LNCaP clone FGC (cell line): ENCODE measurements at regions not wholly inside any gene's neighbourhood (a gene's known extent, or its start where the extent isn't known, plus 50 kb on each side); places are given as distances from the start of the nearest gene placed in this dataset.

ENCODE experiments used
- DNase-seq: peaks from one replicate; pipeline ENCODE4 v3.0.0-alpha.2; 2011; ENCODE audit warnings: low read depth
- H3K4me3 ChIP-seq: 2 replicates; pipeline ENCODE4 v1.5.1; 2011; ENCODE audit warnings: mild to moderate bottlenecking, low read depth, low read length, control low read depth
- CTCF ChIP-seq: IDR thresholded peaks from 2 replicates; pipeline ENCODE4 v1.5.1; 2012; ENCODE audit warnings: mild to moderate bottlenecking; ENCODE audit not compliant: control insufficient read depth, insufficient read depth; ENCODE audit errors: extremely low read depth

- no peak for DNase-seq
- no peak for TF ChIP-seq CTCF
- H3K4me3 ChIP-seq = no peak overlapping the region
Measured at GRCh38 chr18:66728951-66729350, 125.1 kb upstream of the CDH19 start.

DNA sequence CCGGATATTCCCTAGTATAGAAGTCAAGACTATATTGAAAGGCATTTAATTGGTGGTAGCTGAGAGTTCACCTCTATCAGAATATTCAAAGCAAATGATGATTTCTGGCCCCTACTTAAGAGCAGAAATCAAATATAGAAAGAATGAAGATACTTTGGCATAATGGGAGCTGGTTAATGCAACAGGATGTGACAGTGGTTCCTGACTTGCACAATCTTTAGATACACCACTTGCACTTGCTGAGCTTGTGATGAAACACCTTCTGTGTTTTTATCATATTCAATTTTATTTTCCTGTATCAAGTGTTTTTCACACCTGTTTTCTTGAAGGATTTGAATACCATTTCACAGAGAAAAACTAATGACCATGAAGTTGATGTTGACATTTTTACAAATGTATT, 124.1 kb upstream of the CDH19 start:
- TF ChIP-seq CTCF = no peak
- H3K4me3 ChIP-seq = no peak overlapping the region

DNA sequence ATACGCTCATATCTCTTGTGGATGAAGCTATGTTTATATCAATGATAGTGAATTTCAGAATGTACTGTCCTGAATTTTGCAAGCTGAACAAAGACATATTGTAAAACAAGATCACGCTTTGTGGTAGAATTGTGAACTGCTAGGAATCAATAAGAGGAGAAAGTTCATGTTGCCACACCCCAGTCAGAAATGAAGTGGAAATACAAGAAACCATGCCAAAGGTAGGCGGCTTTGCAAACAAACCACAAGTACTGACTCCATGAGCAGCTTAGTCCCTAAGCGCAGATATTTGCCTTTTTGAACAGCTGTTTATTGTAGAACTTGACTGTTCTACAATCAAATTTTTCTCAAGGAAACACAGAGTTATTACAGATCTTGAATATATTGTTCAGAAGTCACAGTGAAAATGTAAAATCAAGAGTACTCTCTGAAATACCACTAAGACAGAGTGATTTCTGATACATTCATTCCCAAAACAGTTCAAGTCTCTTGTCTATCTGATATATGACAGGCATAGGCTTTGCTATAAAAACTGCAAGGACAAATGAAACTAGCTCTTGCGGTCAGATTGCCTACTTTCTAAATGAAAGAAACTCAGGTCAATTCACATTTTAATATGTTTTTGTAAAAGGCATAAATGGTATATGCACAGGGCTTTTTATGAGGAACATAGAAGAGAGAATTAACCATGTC, 120.9 kb upstream of the CDH19 start:
- DNase-seq = peak; percentile 56
- no peak overlapping the region for H3K4me3 ChIP-seq
- TF ChIP-seq CTCF = no peak

More for the DNA sequence above, 124.1 kb upstream of the CDH19 start:
- no peak for DNase-seq

DNA sequence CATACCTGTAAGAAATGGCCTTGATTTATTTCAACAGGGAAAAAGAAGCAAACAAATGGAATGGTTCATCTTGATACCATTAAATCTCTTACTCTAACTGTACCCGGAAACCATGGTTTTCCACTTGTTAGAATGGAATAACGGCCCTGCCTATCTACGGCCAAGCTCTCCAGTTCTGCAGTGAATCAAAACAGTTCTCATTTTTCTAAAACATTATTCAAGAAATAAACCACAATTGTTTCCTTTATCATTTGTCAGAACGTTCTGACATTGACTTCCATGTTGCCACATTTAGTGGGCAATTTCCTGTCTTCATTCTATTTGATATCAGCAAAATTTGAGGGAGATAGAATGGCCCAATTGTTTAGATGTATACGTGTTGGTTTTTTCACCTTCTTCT, 118.8 kb upstream of the CDH19 start:
- DNase-seq = no peak
- no peak for TF ChIP-seq CTCF
- H3K4me3 ChIP-seq = no peak overlapping the region

- no peak for TF ChIP-seq CTCF
- DNase-seq = no peak
- no peak overlapping the region for H3K4me3 ChIP-seq
Measured at GRCh38 chr18:66708646-66709045, 104.8 kb upstream of the CDH19 start.

DNA sequence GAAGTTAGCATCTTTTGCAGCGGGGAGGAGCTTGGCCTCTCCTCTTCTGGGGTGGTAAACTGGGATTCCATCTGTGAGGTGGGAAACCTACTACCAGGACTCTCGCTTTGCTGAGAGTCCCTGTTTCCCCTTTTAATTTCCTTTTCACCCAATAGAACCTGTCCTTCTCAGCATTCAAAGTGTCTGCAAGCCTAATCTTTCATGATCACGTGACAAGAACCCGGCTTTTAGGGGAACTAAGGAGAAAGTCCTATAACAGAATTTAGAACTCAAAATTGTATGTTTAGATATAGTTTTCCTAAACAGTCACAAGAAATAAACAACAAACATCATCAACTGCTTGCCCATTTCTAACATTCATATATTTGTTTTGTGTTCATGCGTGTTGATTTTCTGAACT, 103.6 kb upstream of the CDH19 start:
- no peak for TF ChIP-seq CTCF
- H3K4me3 ChIP-seq = no peak overlapping the region

DNA sequence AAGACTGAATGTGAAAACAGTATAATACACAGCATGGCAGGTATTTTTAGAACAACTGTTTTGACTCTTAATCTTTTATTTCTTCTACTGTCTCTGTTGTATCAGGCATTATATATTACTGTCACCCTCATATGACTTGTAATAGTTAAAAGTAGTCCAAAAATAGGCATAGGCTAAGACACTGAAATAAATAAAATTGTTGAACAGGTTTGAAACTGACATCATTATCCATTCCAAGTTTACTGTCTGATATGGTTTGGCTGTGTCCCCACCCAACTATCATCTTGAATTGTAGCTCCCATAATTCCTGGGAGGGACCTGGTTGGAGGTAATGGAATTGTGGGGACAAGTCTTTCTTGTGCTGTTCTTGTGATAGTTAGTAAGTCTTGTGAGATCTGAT, 91.4 kb upstream of the CDH19 start:
- TF ChIP-seq CTCF = no peak
- no peak overlapping the region for H3K4me3 ChIP-seq
- DNase-seq = no peak

More for the DNA sequence above, 103.6 kb upstream of the CDH19 start:
- no peak for DNase-seq
